ENCODE measurements at regions not wholly inside any gene's neighbourhood (a gene's known extent, or its start where the extent isn't known, plus 50 kb on each side); places are given as distances from the start of the nearest gene placed in this dataset.
A peak's percentile ranks its signal among the peaks of the same experiment; 100 is the strongest.
"Not testable (repeated sequence)": the region's sequence is repeated elsewhere in the genome, so short reads cannot be mapped to it uniquely, and the experiment has no call there.

DNA sequence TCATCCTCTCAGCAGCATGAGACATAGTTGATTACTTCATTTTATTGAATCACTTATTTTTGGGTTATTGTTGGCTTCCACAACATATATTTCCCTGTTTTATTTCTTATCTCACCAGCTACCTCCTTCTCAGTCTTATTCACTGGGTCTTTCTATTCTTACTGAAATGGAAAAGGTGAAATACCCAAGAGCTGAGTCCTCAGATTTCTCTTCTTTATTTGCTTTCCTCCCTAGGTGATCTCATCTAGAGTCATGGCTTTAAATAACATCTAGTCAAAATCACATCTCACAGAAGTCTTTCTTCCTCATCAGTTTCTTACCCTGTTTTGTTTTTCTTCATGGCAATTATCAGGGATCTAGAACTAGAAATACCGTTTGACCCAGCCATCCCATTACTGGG is 105.0 kb upstream of the RBBP8 start:
- DNase-seq = no peak

DNA sequence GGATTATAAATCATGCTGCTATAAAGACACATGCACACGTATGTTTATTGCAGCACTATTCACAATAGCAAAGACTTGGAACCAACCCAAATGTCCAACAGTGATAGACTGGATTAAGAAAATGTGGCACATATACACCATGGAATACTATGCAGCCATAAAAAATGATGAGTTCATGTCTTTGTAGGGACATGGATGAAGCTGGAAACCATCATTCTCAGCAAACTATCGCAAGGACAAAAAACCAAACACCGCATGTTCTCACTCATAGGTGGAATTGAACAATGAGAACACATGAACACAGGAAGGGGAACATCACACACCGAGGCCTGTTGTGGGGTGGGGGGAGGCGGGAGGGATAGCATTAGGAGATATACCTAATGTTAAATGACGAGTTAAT is 104.5 kb upstream of the RBBP8 start:
- DNase-seq = not testable (repeated sequence)

DNA sequence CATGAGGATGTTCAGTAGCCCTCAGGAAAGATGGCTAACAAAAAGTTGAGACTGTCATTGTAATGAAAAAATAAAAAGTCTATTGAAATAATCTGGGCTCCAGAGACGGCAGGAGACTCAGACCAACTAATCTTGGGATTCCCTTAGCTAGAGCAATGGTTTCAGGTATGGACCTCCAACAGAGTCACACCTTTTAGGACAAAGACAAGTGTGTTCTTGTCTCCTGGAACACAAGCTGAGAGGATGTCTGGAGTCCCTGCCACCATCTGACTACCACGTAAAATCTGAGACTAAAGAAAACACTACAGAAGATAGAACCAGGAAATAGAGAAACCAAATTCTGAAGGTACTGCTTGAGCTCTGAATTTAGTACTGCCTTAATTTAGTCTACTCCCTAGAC is 103.3 kb upstream of the RBBP8 start:
- DNase-seq = no peak

DNA sequence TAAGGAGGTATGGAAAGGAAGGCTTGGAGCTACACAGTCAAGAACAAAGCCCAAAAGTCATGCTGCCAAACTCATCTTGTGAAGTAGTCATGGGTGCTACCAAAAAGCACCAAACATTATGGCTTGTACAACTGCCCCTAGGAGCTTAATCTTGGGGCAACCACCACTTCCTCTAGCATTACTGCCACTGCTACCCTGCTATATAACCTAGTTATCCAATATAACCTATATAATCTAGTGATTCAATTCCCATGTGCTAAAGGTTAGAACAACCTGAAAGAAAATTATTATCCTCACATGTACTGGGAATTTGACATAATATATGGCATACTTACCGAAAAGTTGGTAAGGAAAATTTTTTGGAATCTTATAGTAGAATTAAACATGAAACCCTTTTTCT is 102.6 kb upstream of the RBBP8 start:
- no peak for DNase-seq

DNA sequence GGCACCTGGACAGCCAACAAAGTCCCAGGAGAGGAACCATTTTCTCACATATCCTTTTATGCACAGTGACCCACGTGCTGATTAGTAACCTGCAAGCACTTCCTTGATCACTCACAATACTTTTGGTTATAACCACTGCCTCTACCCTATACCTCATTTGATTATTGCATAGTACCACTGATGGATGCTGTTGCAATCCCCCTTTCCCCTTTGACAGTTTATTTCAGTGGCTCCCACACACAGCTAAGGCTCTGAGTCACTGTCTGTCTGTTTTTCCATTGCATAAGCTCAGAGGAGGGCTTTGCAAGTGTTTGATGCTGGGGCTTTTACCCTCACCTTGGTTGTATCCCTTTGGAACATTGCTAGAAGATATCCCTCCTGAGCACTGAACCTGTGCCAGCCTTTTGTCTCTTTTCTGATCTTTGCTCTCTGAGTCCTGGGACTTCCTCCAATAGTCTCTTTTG is 101.7 kb upstream of the RBBP8 start:
- DNase-seq = no peak

DNA sequence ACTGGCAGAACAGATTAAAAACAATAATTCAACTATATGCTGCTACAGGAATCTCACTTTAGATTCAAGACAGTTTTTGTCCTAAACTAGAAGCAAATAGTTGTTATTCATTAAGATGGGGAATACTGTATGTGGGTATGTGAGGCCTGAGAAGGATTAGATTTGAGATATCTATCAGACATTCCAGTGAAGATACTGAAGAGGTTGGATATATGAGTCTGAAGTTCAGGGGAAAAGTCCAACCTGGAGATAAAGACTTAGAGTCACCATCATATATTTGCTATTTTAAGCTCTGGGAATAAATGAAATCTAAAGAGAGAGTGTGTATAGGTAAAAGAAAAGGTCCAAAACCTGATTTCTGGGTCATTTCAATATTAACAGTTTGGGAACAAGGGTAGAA is 96.2 kb upstream of the RBBP8 start:
- no peak for DNase-seq

DNA sequence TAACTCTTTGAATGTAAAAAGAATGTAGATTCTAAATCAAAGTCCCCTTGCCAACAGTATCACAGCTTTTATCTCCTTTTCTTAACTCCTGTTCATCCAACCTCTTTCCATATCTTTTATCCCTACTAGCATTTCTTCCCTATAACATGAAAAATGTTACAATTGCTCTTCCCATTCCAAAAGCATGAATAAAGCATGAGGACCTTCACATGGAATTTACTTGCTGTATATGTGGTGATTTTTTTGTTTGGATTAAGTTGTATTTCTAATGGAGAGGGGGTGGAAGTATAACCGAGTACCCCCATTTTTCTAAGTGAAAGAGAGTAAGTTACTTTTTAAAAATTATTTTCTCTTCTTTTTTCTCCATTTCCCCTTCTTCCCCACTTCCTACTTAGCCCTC is 94.9 kb upstream of the RBBP8 start:
- DNase-seq = no peak

DNA sequence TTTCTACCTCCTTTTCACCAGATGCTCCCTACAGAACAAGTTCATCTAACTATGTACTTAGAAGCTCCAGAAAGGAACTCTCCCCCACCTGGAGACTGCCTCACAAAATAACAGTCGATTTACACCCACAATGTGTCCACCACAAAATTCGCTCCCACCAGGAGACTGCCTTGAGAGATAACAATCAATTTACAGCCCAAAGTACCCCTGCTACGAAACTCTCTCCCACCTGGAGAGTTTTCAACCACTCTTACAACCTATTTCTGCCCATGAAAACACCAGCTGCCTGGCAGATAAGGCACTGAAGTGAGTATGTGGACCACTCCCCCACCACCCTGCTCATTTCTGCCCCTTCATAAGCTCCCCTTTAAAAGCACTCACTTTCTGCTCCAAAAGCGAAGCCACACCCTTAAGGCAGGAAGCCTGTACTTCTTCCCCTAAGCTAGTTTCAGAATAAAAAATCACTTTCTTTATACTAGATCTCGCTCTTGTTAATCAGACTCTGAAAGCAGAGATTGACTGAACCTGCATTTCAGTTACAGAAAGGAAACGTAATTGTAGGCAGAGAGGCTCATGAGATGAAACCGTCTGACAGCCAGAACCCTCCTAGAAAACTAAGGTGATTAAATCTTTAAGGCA is 94.4 kb upstream of the RBBP8 start:
- DNase-seq = no peak

DNA sequence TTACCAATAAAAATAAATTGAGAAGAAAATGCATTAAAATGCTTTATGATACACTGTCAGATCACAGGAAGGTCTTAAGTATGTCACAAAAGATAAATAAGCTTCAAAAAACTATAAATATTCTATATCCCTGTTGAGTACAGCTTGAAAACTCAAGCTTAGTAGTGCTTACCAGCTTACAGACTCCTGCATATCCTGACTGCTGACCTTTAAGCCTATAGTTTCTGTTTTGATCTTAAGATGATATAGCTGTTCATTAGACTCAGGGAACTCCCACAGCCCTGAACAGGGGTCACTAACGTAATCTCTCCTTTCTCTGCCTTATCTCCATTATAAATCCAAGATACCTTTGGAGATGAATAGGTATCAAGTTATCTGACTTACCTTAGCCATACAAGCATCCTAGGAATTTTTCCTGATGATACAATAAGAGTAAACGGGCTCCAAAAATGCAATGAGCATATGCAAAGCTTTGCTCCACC is 93.7 kb upstream of the RBBP8 start:
- no peak for DNase-seq

DNA sequence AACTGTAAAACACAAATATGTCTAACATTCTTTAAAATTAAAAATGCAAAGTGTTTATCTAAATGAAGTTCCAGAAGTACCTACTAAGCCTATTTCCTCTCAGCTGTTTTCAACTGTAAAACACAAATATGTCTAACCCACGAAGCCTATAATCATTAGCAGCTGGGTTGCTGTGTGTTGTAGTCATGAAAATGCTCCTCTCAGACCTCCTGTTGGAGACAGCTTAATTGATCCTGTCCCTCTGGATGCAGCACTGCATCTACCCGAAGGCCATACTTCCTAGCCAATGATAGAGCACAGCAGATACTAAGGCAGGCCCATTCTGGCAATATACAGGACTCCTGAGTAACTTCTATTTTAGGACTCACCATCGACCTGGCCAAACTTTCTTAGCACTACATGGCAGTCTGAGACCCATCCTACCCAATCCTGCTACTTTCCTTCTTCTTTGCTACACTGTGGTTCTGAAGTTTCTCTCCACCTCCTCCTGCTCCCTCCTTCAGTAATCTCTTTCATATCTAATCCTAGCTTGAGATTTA is 92.5 kb upstream of the RBBP8 start:
- DNase-seq = no peak

DNA sequence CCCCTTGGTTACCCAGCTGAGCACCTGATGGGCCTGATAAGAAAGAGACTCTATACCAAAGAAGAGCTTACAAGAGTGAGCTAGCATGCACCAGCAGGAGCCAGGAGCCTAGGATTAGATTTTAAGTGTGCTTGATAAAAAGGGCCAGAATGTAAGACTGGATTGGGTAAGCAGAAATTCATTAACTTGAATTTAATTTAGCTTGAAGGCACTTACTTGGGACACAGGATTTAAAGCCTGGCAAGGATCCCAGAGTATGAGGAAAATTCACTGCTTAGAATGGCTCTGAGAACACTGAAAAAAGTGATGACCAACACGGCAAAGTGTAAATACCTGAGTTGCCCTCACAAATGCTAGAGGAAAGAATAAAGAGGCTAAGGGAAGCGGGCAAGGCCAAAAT is 91.3 kb upstream of the RBBP8 start:
- no peak for DNase-seq

DNA sequence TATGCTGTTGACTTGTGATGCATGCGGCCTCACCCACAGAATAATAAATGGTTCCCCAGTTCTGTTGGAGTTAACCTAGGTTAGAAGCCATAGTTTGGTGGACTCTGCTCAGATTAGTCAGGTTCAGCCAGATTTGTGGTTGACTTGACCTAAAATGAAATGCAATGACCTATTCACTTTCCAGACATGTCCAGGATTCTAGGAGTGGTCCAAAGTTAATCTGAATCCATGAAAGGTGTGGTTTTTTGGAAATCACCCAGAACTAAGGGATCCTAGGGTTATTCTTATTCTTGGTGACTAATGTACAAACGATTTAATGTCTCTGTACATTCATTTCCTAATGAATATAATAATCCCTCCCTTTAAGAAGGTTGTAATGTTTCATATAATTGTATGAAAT is 88.9 kb upstream of the RBBP8 start:
- DNase-seq = no peak

DNA sequence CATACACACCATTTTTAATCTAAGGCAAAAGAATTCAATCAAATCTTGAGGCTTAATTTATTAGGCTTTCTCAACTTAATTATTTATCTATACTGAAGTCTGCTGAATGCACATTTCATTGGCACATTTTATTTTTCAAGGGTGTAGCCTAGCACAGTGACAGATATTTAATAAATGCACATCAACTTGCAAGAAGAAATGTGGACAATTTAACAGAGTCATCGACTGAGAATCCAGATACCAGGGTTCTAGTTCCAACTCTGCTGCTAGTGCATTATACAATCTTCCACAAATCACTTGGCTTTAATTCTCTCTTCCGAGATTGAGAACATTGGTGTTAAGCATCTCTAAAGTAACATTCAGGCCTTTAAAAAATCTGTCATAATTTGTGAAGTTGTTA is 88.5 kb upstream of the RBBP8 start:
- no peak for DNase-seq

DNA sequence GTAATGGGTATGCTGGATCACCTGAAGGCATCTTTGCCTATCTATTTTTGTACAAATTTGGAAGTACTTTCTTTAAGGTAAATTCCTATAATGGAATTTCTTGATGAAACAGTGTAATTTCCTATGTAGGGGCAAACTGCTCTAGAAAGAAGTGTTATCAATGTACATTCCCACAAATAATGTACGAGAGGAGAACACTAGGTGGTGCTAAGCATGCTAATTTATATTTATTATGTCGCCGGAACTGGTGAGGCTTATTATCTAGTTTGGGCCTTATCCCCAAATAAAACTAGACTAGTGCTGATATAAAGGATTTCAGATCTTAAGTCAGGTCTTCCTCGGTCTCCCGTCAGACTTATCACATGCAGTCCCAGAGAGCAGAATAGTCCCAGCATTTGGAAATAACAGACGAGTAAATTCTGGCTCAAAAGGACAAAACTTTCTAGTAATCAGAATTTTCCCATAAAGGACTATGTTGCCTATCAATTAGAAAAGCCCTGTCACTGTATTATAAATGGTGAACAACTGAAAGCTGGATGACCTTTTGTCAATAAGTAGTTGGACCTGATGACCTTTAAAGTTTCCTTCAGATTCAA is 86.9 kb upstream of the RBBP8 start:
- DNase-seq = peak; percentile 7

DNA sequence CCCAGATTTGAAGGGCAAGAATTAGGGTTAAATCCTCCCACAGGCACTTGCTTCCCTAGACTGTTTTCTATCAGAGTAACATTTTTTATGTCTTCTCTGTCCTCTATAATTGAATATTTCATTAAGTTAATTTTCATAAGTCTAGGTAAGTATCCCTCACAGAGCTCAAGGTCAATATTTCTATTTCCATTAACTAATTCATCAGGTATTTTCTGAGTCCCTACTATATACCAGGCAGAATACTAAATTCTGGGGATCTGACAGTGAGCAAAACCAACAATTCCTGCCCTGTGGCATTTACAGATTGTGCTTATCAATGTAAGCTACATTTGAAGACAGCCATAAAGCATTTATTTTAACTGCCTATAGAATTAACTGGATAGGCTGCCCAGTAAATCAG is 86.4 kb upstream of the RBBP8 start:
- DNase-seq = no peak

DNA sequence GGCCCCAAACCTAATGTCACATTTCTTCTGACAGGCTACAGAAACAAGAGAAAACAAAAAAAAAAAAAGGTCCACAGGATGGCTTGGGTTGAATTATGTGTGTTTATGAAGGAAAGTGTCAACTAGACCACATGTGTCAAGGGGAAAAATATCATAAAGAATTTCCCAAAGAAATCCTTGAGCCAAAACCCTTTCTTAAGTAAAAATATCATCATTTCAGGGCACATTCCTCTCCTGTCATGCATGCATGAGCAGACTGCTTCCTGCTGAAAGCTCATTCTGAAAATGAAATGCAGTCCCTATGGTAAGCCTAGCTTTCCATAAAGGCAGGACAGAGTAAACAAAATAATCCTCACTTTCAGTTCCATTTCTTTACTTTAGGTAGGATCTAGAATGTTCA is 85.7 kb upstream of the RBBP8 start:
- DNase-seq = no peak

DNA sequence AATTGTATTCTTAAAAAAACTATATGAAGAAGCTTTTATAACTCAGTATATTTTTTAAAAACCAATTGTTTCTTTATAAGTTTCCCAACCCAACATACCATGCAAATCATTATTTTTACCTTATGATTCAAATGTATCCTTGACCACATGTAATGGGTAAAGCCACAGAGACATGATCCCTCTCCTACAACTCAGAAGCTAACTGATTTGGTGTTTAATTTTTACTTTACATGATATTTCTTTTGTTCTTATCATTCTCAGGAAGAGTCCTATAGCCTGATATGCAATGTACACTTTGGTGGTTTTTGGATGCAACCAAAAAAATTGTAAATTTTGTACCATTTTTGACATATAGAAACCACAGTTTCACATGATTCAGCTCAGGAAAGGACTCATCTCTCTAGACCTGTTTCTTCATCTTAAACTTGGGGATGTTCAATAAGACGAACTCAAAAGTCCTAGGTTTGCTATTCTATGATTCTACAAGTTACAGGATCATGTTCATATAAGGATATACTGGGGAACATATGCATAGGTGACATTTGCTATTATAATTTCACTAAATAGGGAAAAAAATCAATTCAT is 85.2 kb upstream of the RBBP8 start:
- no peak for DNase-seq

DNA sequence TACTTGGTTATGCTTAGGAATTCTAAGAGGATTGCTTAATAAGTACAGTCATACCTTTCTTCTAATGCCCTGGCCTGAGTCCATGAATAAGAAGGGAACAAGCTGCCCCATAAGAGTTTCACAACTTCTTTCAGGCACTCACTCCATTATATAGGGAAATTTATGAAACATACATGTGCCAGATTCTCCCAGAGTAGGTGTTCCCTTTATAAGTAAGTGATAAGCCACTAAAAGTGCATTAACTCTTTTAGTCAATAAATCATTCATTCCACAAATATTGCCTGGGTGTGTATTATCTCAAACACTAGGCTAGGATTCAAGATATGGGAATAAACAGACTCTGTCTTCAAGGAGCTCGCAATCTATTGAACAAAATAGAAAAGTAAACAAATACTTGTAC is 84.5 kb upstream of the RBBP8 start:
- no peak for DNase-seq

DNA sequence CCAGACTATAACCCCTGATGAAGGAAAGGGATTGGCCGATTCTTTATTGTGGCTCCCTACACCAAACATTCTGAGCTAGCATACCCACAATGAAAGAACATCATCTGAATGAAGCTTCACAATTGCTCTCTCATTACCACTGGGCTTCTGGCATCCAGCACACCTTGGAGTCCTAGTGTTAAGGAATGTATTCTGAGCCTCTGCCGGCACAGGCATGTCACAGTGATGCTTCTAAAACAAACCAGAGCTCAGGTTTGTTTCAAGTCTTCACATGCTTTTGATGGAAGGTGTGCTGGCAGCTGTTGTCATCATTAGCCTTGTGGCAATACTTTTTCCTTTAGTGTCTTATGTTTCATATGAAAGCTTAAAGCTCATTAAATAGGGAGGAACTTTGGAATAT is 76.3 kb upstream of the RBBP8 start:
- DNase-seq = no peak

DNA sequence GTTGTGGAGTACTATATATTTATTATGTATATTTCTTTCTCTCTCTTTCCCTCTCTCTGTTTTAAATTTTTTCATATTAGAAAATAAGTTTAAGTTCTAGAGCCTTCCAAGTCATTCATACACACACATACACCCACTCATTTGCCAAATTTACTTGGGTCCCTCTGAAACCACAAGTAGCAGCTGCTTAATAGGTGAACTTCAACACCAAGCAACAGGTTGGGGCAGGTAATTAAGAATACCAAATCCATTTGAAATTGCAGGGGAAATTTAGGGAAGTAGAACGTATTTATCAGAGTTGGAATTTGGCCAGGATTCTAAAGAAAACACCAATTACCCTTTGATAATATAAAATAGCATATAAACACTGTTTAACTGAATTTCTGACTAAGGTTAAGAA is 75.0 kb upstream of the RBBP8 start:
- DNase-seq = no peak

DNA sequence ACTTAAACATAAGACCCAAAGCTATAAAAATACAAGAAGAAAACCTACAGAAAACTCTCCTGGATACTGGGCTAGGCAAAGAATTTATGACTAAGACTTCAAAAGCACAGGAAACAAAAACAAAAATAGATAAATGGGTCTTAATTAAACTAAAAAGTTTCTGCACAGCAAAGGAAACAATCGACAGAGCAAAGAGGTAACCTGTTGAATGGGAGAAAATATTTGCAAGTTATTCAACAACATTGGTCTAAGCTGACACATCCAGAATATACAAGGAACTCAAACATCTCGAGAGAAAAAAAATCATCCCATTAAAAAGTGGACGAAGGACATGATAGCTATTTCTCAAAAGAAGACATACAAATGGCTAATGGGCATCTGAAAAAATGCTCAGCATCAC is 72.3 kb upstream of the RBBP8 start:
- no peak for DNase-seq

DNA sequence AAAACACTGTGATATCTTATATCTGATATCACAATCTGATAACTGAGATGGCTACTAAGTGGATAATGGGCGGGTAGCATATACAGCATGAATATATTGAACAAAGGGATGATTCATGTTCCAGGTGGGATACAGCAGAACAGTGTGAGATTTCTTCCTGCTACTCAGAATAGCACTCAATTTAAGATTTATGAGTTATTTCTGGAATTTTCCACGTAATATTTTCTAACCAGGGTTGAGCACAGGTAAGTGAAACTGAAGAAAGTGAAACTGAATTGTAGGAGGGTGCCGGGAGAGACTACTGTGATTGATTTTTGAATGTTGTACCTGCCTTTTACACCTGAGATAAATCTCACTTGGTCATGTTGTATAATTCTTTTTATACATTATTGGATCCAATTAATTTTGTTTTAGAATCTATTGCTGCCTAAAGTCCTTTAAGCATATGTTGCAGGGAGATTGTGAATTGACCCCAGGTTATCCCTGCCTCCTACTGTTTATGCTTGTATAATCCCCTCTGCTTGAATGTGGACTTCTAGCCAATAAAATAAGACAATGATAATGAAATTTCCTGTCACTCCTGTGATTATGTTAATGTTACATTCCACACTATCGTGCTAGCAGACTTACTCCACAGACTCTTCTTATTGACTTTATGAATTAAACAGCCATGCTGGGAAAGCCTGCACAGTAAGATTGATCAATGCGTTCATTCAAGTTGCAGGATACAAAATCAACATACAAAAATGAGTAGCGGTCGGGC is 67.6 kb upstream of the RBBP8 start:
- DNase-seq = no peak

DNA sequence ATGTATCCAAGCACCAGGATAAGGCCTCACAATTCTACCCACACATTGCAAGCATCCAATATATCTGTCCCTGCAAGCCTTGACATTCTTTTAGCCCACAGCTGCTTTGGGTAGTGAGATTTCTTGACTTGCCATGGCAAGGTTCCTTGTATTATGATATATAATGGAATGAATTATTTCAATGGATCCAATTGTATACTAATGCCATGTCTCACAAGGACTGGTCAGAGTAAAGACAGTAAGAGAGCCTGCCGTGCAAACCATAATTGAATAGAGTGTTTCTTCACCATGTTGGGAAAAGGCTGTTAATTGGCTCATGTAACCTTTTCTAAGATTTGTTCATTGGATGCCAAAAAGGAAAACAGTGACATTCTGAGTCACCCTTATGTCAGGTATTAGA is 64.3 kb upstream of the RBBP8 start:
- DNase-seq = no peak

Data from NCI-H1048 (cell line).